ENCODE measurements at regions not wholly inside any gene's neighbourhood (a gene's known extent, or its start where the extent isn't known, plus 50 kb on each side); places are given as distances from the start of the nearest gene placed in this dataset.
A peak's percentile ranks its signal among the peaks of the same experiment; 100 is the strongest.

DNA sequence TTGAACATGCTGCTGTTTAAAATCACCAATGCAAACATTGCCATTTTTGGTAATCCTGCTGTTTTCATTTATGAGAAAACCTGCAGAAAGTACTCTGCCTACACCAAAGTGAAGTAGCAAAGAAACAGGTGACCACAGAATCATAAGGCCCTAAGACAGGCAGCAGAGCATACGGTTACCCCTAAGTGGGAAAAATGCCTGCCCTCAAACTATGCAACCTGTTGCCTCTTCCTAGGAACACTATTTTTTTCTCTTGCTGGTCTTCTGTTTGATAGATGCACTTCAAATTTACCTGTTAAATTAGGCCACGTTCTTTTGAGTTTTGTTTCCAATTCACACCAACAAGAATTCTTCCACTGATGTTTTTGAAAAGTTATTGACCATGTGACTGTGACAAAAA is 89.5 kb upstream of the RAB4A start:
- no peak for TF ChIP-seq POLR2A (IDR thresholded peaks at IDR 0.05)
- no peak for TF ChIP-seq CTCF (IDR thresholded peaks at IDR 0.05)
- WGBS, 2 donors = 99 to 100% methylated on average over 2 of the region's 2 CpGs
- H3K4me3 ChIP-seq (ENCODE audit: low read depth, poor library complexity, severe bottlenecking) = no peak overlapping the region
- intact Hi-C loops (cut with DNase I; ENCODE audit: low total_unique reads) = no loop called here
- no peak for DNase-seq (ENCODE audit: low spot score in 2 of 2)

- intact Hi-C loops (cut with DNase I; ENCODE audit: low total_unique reads) = no loop called here
- TF ChIP-seq CTCF (IDR thresholded peaks at IDR 0.05) = no peak
- no peak for TF ChIP-seq POLR2A (IDR thresholded peaks at IDR 0.05)
- WGBS, 2 donors = 82% methylated on average over 4 of the region's 4 CpGs
- no peak overlapping the region for H3K4me3 ChIP-seq (ENCODE audit: low read depth, poor library complexity, severe bottlenecking)
- DNase-seq (ENCODE audit: low spot score in 2 of 2) = no peak
Observed at GRCh38 chr1:229183588-229183987, 87.3 kb upstream of the RAB4A start.

DNA sequence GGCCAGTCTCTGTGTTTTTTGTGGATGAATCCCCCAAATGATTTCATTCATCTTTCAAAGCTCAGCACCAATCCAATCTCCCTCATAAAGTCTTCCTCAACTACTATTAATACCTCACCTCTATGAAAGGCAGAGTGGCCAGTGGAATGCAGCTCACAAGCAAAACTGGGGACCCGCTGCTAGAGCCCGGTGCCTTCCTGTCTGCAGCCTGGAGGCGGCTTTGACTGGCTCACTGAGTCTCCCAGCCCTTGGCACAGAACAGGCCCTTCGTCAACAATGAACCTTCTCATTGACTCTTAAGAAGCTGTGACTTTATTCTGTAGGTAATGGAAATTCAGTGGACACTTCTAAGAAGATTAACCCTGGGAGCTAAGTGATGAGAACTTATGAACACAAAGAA is 86.8 kb upstream of the RAB4A start:
- 70 to 73% methylated on average over 4 of the region's 4 CpGs for WGBS, 2 donors
- TF ChIP-seq POLR2A (IDR thresholded peaks at IDR 0.05) (no peak), CTCF (IDR thresholded peaks at IDR 0.05) (no peak)
- intact Hi-C loops (cut with DNase I; ENCODE audit: low total_unique reads) = no loop called here
- no peak for DNase-seq (ENCODE audit: low spot score in 2 of 2)
- H3K4me3 ChIP-seq (ENCODE audit: low read depth, poor library complexity, severe bottlenecking) = no peak overlapping the region

DNA sequence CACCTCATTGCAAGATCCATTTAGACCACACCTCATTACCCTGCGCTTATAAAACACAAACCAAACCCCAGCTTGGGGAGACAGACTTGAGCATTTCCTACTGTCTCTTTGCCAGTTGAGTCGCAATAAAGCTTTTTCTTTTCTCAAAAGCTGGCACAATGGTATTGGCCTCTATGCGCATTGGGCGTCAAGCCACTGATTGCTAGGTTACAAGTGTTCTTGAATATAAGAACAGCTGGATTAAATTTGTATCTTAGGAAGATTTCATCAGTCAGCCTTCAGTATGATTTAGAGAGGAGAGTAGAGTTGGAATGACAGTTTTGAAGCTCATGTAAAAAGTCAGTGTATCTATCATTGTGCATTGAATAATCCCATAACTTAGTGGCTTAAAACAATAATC is 84.9 kb upstream of the RAB4A start:
- intact Hi-C loops (cut with DNase I; ENCODE audit: low total_unique reads) = no loop called here
- DNase-seq (ENCODE audit: low spot score in 2 of 2) = peak in 1 of 2 donors; percentile 86
- no peak overlapping the region for H3K4me3 ChIP-seq (ENCODE audit: low read depth, poor library complexity, severe bottlenecking)
- 67 to 75% methylated on average over 4 of the region's 4 CpGs for WGBS, 2 donors
- no peak for TF ChIP-seq CTCF (IDR thresholded peaks at IDR 0.05)
- TF ChIP-seq POLR2A (IDR thresholded peaks at IDR 0.05) = no peak

DNA sequence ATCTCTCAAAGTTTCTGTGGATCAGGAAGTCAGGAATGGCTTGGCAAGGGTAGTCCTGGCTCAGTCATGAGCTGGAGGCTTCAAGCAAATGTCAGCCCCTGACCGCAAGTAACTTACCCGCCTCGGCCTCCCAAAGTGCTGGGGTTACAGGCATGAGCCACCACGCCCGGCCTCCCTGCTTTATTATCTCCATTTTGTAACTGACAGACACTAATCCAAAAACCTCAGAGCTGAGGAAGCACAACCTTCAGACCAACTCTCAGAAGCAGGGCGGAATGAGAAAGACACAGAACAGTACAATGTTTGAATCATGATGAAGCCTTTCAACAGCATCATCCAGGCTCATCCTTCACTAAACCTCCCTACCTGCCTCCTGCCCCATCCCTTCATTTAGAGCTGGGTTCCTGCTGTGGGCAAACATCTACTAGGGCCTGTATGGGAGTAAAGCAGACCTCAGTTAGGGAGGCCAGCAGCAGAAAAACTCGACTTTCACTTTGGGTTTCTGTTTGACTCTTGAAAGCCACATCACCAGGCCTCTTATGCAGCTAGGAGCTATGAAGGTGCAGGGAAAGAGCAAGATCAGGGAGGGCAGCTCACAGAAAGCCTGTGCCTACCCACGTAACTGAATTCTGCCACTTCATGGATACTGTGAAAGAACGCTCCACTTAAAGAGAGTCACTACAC is 84.4 kb upstream of the RAB4A start:
- TF ChIP-seq POLR2A (IDR thresholded peaks at IDR 0.05) (no peak), CTCF (IDR thresholded peaks at IDR 0.05) (no peak)
- H3K4me3 ChIP-seq (ENCODE audit: low read depth, poor library complexity, severe bottlenecking) = no peak overlapping the region
- whole genome bisulfite sequencing, 2 donors = 78 to 79% methylated on average over 9 of the region's 9 CpGs
- intact Hi-C loops (cut with DNase I; ENCODE audit: low total_unique reads) = no loop called here
- peak in 1 of 2 donors; percentile 81 for DNase-seq (ENCODE audit: low spot score in 2 of 2)

DNA sequence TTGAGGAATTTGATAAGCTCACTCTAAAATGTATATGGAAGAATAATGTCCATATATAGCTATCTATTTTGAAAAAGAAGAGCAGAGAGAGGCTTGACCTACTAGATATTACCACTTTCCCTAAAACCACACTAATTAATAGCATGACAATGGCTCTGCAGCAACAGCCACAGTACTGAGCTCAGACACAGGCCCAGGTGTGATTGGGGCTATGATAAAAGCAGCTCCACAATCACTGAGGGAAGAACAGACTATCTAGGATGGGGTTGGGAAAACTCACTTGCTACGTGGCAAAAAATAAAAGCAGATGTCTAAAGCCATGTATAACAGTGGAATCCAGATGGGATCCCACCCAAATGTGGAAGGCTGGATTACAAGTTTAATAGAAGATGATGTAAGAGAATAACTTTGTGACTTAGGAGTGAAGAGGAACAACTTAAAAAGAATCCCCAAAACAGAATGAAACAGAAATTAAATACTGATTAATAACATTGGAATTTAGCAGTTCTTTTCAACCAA is 80.8 kb upstream of the RAB4A start:
- 64 to 68% methylated on average over 1 of the region's 1 CpG for WGBS, 2 donors
- DNase-seq (ENCODE audit: low spot score in 2 of 2) = no peak
- TF ChIP-seq CTCF (IDR thresholded peaks at IDR 0.05) = no peak
- TF ChIP-seq POLR2A (IDR thresholded peaks at IDR 0.05) = no peak
- no peak overlapping the region for H3K4me3 ChIP-seq (ENCODE audit: low read depth, poor library complexity, severe bottlenecking)
- intact Hi-C loops (cut with DNase I; ENCODE audit: low total_unique reads) = no loop called here
